K562 (cell line): ENCODE measurements at regions not wholly inside any gene's neighbourhood (a gene's known extent, or its start where the extent isn't known, plus 50 kb on each side); places are given as distances from the start of the nearest gene placed in this dataset.

Experiments
- ATAC-seq: fragments of 200-7000 bp; cut with Tn5 transposase; 3 replicates; pipeline ENCODE4 v1.9.1; 2020; ENCODE audit warnings: moderate library complexity
- BruUV-seq: library from RNA; stranded (reverse); fragments of 400-500 nt; replicated peaks from 2 replicates; lab custom pipeline; 2021; lab: Mats Ljungman, UMichigan
- CTCF ChIA-PET: fragments of 300-600 bp; formaldehyde crosslinking; extraction: SDS; loops from one replicate; lab custom pipeline; 2021; ENCODE audit warnings: low intra/inter-chr PET ratio; lab: Yijun Ruan, JAX
- POLR2A ChIA-PET: fragments of 300-600, 350-650 bp; sonication (Branson Sonifier 250); formaldehyde crosslinking; extraction: SDS; loops from one replicate; lab custom pipeline; 2021; ENCODE audit warnings: antibody characterized with exemption, inconsistent platforms; lab: Yijun Ruan, JAX
- DNase-seq, 4 experiments: peaks; one replicate each; pipeline versions ENCODE4 v3.0.0 to v3.0.0-alpha.2; 2011 to 2018; ENCODE audit warnings: low spot score in 3 of 4, mixed read lengths in 3 of 4; ENCODE audit errors: extremely low read depth in 1 of 4
- FAIRE-seq: peaks from 2 replicates; lab custom pipeline; 2011; peaks lifted over from hg19 to GRCh38; lab: Jason Lieb, UNC
- H2AFZ ChIP-seq: 2 replicates; pipeline ENCODE4 v1.6.0; 2011; ENCODE audit warnings: low read depth, low read length, control low read depth, inconsistent platforms
- H3K27ac ChIP-seq: fragments of 200-600 bp; 3 replicates; pipeline ENCODE4 v1.8.0; 2011; ENCODE audit warnings: low read depth, mild to moderate bottlenecking, control low read depth, inconsistent platforms, low read length, moderate library complexity, mixed read lengths; ENCODE audit errors: extremely low read depth
- H3K27me3 ChIP-seq, 2 experiments: fragments of 300-600 bp in 1 of 2; 2 replicates in 1 of 2; 3 replicates in 1 of 2; pipeline versions ENCODE4 v1.6.0 to v1.8.0; 2011; ENCODE audit warnings: inconsistent platforms in 2 of 2, low read length in 2 of 2, mild to moderate bottlenecking in 1 of 2, mixed read lengths in 1 of 2, moderate library complexity in 1 of 2; ENCODE audit not compliant: control insufficient read depth in 2 of 2, insufficient read depth in 2 of 2
- H3K36me3 ChIP-seq: fragments of 300-600 bp; 3 replicates; pipeline ENCODE4 v1.8.0; 2011; ENCODE audit warnings: mild to moderate bottlenecking, low read length, inconsistent platforms; ENCODE audit not compliant: control insufficient read depth, insufficient read depth
- H3K4me1 ChIP-seq, 2 experiments: fragments of 200-600 bp in 1 of 2; replicated peaks in 1 of 2; 2 replicates in 1 of 2; 3 replicates in 1 of 2; pipeline versions ENCODE4 v1.5.1 to v1.8.0; 2011; ENCODE audit warnings: inconsistent platforms in 2 of 2, low read length in 2 of 2, mild to moderate bottlenecking in 1 of 2, mixed read lengths in 1 of 2, moderate library complexity in 1 of 2; ENCODE audit not compliant: control insufficient read depth in 2 of 2, insufficient read depth in 2 of 2
- H3K4me2 ChIP-seq: 2 replicates; pipeline ENCODE4 v1.6.1; 2011; ENCODE audit warnings: low read length, control low read depth, inconsistent platforms, mixed read lengths; ENCODE audit not compliant: insufficient read depth
- H3K4me3 ChIP-seq: fragments of 200-600 bp; sonication (generic), shearing (Covaris generic); 2 replicates; pipeline ENCODE4 v1.5.1; 2016; ENCODE audit warnings: control low read depth, inconsistent platforms
- H3K79me2 ChIP-seq: fragments of 200-600 bp; 3 replicates; pipeline ENCODE4 v1.8.0; 2011; ENCODE audit warnings: low read length, inconsistent platforms; ENCODE audit not compliant: control insufficient read depth, insufficient read depth
- H3K9ac ChIP-seq, 2 experiments: 2 replicates each; pipeline versions ENCODE4 v1.6.0 to v1.6.1; 2011; ENCODE audit warnings: low read depth in 2 of 2, low read length in 2 of 2, control low read depth in 1 of 2, inconsistent platforms in 1 of 2, mild to moderate bottlenecking in 1 of 2, mixed read lengths in 1 of 2; ENCODE audit not compliant: insufficient read depth in 1 of 2
- H3K9me1 ChIP-seq: one replicate; pipeline ENCODE4 v1.6.0; 2011; ENCODE audit warnings: inconsistent platforms, mild to moderate bottlenecking, low read length, moderate library complexity; ENCODE audit not compliant: control insufficient read depth, insufficient read depth
- H3K9me3 ChIP-seq: replicated peaks from 2 replicates; pipeline ENCODE4 v1.5.1; 2011; ENCODE audit warnings: low read depth, low read length, inconsistent platforms; ENCODE audit not compliant: control insufficient read depth, insufficient read depth
- H4K20me1 ChIP-seq: replicated peaks from 2 replicates; pipeline ENCODE4 v1.6.1; 2011; ENCODE audit warnings: low read length, inconsistent platforms, mixed read lengths; ENCODE audit not compliant: control insufficient read depth, insufficient read depth
- DLX4 ChIP-seq: fragments of 250-450 bp; sonication (Bioruptor Pico); IDR thresholded peaks from 2 replicates; pipeline ENCODE4 v1.6.1; 2021; ENCODE audit warnings: mild to moderate bottlenecking
- HOXB6 ChIP-seq: fragments of 250-450 bp; sonication (Bioruptor Pico); IDR thresholded peaks from 2 replicates; pipeline ENCODE4 v1.5.1; 2022; ENCODE audit warnings: mild to moderate bottlenecking, borderline replicate concordance
- SMARCB1 ChIP-seq: IDR thresholded peaks from 2 replicates; pipeline ENCODE4 v1.6.1; 2011; ENCODE audit warnings: improper control_type of control experiment, low read depth; ENCODE audit not compliant: insufficient read length
- SMARCE1 ChIP-seq: fragments of 450-650 bp; IDR thresholded peaks from 2 replicates; pipeline ENCODE4 v1.7.1; 2016; ENCODE audit warnings: mild to moderate bottlenecking
- ZFP91 ChIP-seq: sonication (generic); formaldehyde crosslinking; IDR thresholded peaks from 2 replicates; pipeline ENCODE4 v1.8.0; 2022; ENCODE audit warnings: mild to moderate bottlenecking, missing genetic modification reagents
- WGBS: fragments of 100-300 bp; shearing (Covaris generic); methylation state at CpG from one replicate; pipeline ENCODE4 v1.1.6; 2016; ENCODE audit warnings: low coverage, mixed read lengths; ENCODE audit not compliant: insufficient coverage; ENCODE audit errors: missing lambda C conversion rate; 5-methylcytosine and 5-hydroxymethylcytosine counted together
- in situ Hi-C: fragments of 300-500 bp; cut with MboI; formaldehyde crosslinking; loops from 4 replicates; pipeline ENCODE4 v1.15.0; 2018; ENCODE audit warnings: inconsistent platforms, mixed read lengths
- intact Hi-C: fragments of 100-400 bp; cut with micrococcal nuclease; formaldehyde crosslinking; loops from 2 replicates; pipeline ENCODE4 v1.14.2; 2022

GRCh38 chr5:146944764-146945616 lies 66.4 kb upstream of the PPP2R2B start:
- Histone ChIP-seq H3K4me1 (no peaks in the 10 kb centered on the region), H3K9me1 (no peaks in the 10 kb centered on the region), H3K27me3 (no peaks in the 10 kb centered on the region), H3K4me2 (no peak overlapping the region), H3K9me3 (no peaks in the 10 kb centered on the region), H3K9ac (no peak overlapping the region), H3K79me2 (no peaks in the 10 kb centered on the region), H3K4me3 (no peak overlapping the region), H3K27ac (no peak overlapping the region), H4K20me1 (no peaks in the 10 kb centered on the region), H2AFZ (no peak overlapping the region), H3K36me3 (no peaks in the 10 kb centered on the region)
- intact Hi-C loops = no loop called here
- no TSS peak for BruUV-seq
- POLR2A ChIA-PET = no interaction called here
- WGBS = 0% methylated on average over 4 of the region's 4 CpGs
- FAIRE-seq = no peak
- no peak for DNase-seq
- CTCF ChIA-PET = no interaction called here
- no peak for ATAC-seq
- in situ Hi-C loops = no loop called here
- no peak for TF ChIP-seq SMARCB1
- TF ChIP-seq ZFP91 (CRISPR knock-in tag) = no peak
- TF ChIP-seq DLX4 (CRISPR knock-in tag) = no peak
- no peak for TF ChIP-seq HOXB6
- no peak for TF ChIP-seq SMARCE1
